Mesothelial cell of epicardium (in vitro differentiated cells): ENCODE measurements at regions not wholly inside any gene's neighbourhood (a gene's known extent, or its start where the extent isn't known, plus 50 kb on each side); places are given as distances from the start of the nearest gene placed in this dataset.

Experiments used
- DNase-seq, 2 experiments: peaks; one replicate each; pipeline ENCODE4 v3.0.0; 2021; ENCODE audit warnings: low spot score in 2 of 2; ENCODE audit not compliant: unreplicated experiment in 2 of 2
- H3K27ac Mint-ChIP-seq: 2 replicates; pipeline ENCODE4 v1.8.0; 2021; ENCODE audit warnings: mixed read lengths
- H3K27me3 Mint-ChIP-seq: 2 replicates; pipeline ENCODE4 v1.8.0; 2021; ENCODE audit warnings: low read depth, mixed read lengths
- H3K36me3 Mint-ChIP-seq: 2 replicates; pipeline ENCODE4 v1.8.0; 2021; ENCODE audit warnings: mixed read lengths
- H3K4me1 Mint-ChIP-seq: 2 replicates; pipeline ENCODE4 v1.8.0; 2021; ENCODE audit warnings: mixed read lengths
- H3K4me3 Mint-ChIP-seq: 2 replicates; pipeline ENCODE4 v1.8.0; 2021; ENCODE audit warnings: mild to moderate bottlenecking, moderate library complexity, mixed read lengths
- H3K9me3 Mint-ChIP-seq: 2 replicates; pipeline ENCODE4 v1.8.0; 2021; ENCODE audit warnings: mixed read lengths
- CTCF ChIP-seq: fragments of 200-600 bp; sonication (generic); IDR thresholded peaks from one replicate; pipeline ENCODE4 v1.5.0; 2021; ENCODE audit warnings: antibody characterized with exemption; ENCODE audit not compliant: unreplicated experiment

GRCh38 chr4:67038228-67038566 lies 507.1 kb downstream of the CENPC start:
- Mint-ChIP-seq H3K4me1 (no peaks in the 10 kb centered on the region), H3K36me3 (no peaks in the 10 kb centered on the region), H3K27ac (no peak overlapping the region), H3K4me3 (no peak overlapping the region), H3K27me3 (no peaks in the 10 kb centered on the region), H3K9me3 (peaks cover 13% of the 10 kb centered on the region)
- TF ChIP-seq CTCF, result no peak
- DNase-seq, result no peak

- H3K27me3 Mint-ChIP-seq, result no peaks in the 10 kb centered on the region
- peaks cover 13% of the 10 kb centered on the region for H3K9me3 Mint-ChIP-seq
- DNase-seq, result no peak
- H3K4me3 Mint-ChIP-seq, result no peak overlapping the region
- no peaks in the 10 kb centered on the region for H3K4me1 Mint-ChIP-seq
- no peaks in the 10 kb centered on the region for H3K36me3 Mint-ChIP-seq
- TF ChIP-seq CTCF, result no peak
- no peak overlapping the region for H3K27ac Mint-ChIP-seq
Measured at GRCh38 chr4:67037504-67038227, 507.6 kb downstream of the CENPC start.

- Mint-ChIP-seq H3K9me3 (peaks cover 13% of the 10 kb centered on the region), H3K4me1 (no peaks in the 10 kb centered on the region), H3K27me3 (no peaks in the 10 kb centered on the region), H3K27ac (no peak overlapping the region), H3K36me3 (no peaks in the 10 kb centered on the region), H3K4me3 (no peak overlapping the region)
- no peak for DNase-seq
- no peak for TF ChIP-seq CTCF
Measured at GRCh38 chr4:67036791-67037190, 508.5 kb downstream of the CENPC start.

GRCh38 chr4:67035986-67036385 lies 509.3 kb downstream of the CENPC start:
- Mint-ChIP-seq H3K9me3 (peaks cover 16% of the 10 kb centered on the region), H3K4me1 (no peaks in the 10 kb centered on the region), H3K27me3 (no peaks in the 10 kb centered on the region), H3K27ac (no peak overlapping the region), H3K36me3 (no peaks in the 10 kb centered on the region), H3K4me3 (no peak overlapping the region)
- TF ChIP-seq CTCF, result no peak
- DNase-seq, result no peak

- no peak overlapping the region for H3K27ac Mint-ChIP-seq
- no peaks in the 10 kb centered on the region for H3K27me3 Mint-ChIP-seq
- H3K4me1 Mint-ChIP-seq, result no peaks in the 10 kb centered on the region
- no peak for TF ChIP-seq CTCF
- no peak for DNase-seq
- no peaks in the 10 kb centered on the region for H3K36me3 Mint-ChIP-seq
- no peak overlapping the region for H3K4me3 Mint-ChIP-seq
- peaks cover 16% of the 10 kb centered on the region for H3K9me3 Mint-ChIP-seq
Measured at GRCh38 chr4:67035501-67035900, 509.8 kb downstream of the CENPC start.

GRCh38 chr4:67030636-67031035 lies 514.7 kb downstream of the CENPC start:
- DNase-seq, result no peak
- TF ChIP-seq CTCF, result no peak
- Mint-ChIP-seq H3K27ac (no peak overlapping the region), H3K9me3 (peaks cover 7% of the 10 kb centered on the region), H3K4me3 (no peak overlapping the region), H3K4me1 (peaks cover 10% of the 10 kb centered on the region), H3K36me3 (no peaks in the 10 kb centered on the region), H3K27me3 (no peaks in the 10 kb centered on the region)
